SK-N-SH treated with all-trans-retinoic acid at 6 μM for 48 hours (cell line): ENCODE measurements at regions not wholly inside any gene's neighbourhood (a gene's known extent, or its start where the extent isn't known, plus 50 kb on each side); places are given as distances from the start of the nearest gene placed in this dataset.

Experiments
- OSR1 ChIP-seq: fragments of 250-450 bp; sonication (Bioruptor Pico); IDR thresholded peaks from 2 replicates; pipeline ENCODE4 v1.8.0; 2022; ENCODE audit warnings: moderate library complexity, mild to moderate bottlenecking, inconsistent platforms
- TOX ChIP-seq: fragments of 250-450 bp; sonication (Bioruptor Pico); IDR thresholded peaks from 2 replicates; pipeline ENCODE4 v1.8.0; 2021; ENCODE audit warnings: mild to moderate bottlenecking, moderate library complexity, borderline replicate concordance
- ZFP30 ChIP-seq: fragments of 450-650 bp; formaldehyde crosslinking; IDR thresholded peaks from 2 replicates; pipeline ENCODE4 v1.5.0; 2022; ENCODE audit warnings: mild to moderate bottlenecking, moderate library complexity
- ZNF70 ChIP-seq: fragments of 450-650 bp; formaldehyde crosslinking; IDR thresholded peaks from 2 replicates; pipeline ENCODE4 v1.5.0; 2020; ENCODE audit warnings: mild to moderate bottlenecking, moderate library complexity
- ZNF8 ChIP-seq: fragments of 450-650 bp; formaldehyde crosslinking; IDR thresholded peaks from 2 replicates; pipeline ENCODE4 v1.5.0; 2020; ENCODE audit warnings: mild to moderate bottlenecking, moderate library complexity
- TF ChIP-seq, protein P1 (sequence below): fragments of 250-450 bp; sonication (Bioruptor Pico); IDR thresholded peaks from 2 replicates; pipeline ENCODE4 v1.8.0; 2020; ENCODE audit warnings: mild to moderate bottlenecking, moderate library complexity, borderline replicate concordance

DNA sequence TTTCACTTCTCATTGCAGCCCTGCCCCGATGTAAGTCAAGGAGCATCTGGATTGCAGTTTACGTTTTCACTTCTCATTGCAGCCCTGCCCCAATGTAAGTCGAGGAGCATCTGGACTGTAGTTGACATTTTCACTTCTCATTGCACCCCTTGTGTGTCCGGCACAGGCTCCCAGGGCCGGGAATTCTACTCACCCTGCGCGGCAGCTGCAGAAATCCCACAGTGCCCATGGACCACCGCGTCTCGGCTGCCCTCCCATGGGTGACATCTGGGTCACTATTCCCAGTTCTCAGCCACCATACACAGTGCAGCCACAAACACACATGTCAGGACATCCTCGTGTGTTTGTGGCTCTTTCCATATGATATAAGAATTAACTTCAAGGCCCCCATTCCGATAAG, 378.5 kb downstream of the ADGRD1 start:
- TF ChIP-seq TOX: no peak
- no peak for TF ChIP-seq ZNF70 (CRISPR knock-in tag)
- TF ChIP-seq OSR1 (CRISPR knock-in tag): no peak
- TF ChIP-seq, protein P1, sequence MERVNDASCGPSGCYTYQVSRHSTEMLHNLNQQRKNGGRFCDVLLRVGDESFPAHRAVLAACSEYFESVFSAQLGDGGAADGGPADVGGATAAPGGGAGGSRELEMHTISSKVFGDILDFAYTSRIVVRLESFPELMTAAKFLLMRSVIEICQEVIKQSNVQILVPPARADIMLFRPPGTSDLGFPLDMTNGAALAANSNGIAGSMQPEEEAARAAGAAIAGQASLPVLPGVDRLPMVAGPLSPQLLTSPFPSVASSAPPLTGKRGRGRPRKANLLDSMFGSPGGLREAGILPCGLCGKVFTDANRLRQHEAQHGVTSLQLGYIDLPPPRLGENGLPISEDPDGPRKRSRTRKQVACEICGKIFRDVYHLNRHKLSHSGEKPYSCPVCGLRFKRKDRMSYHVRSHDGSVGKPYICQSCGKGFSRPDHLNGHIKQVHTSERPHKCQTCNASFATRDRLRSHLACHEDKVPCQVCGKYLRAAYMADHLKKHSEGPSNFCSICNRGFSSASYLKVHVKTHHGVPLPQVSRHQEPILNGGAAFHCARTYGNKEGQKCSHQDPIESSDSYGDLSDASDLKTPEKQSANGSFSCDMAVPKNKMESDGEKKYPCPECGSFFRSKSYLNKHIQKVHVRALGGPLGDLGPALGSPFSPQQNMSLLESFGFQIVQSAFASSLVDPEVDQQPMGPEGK (CRISPR knock-in tag): no peak
- TF ChIP-seq ZFP30 (CRISPR knock-in tag): no peak
- no peak for TF ChIP-seq ZNF8 (CRISPR knock-in tag)
